Caco-2 (cell line): ENCODE measurements at regions not wholly inside any gene's neighbourhood (a gene's known extent, or its start where the extent isn't known, plus 50 kb on each side); places are given as distances from the start of the nearest gene placed in this dataset.
"Not testable (repeated sequence)": the region's sequence is repeated elsewhere in the genome, so short reads cannot be mapped to it uniquely, and the experiment has no call there.

Experiments
- BruUV-seq: library from RNA; stranded (reverse); fragments of 400-500 nt; replicated peaks from 2 replicates; lab custom pipeline; 2021; lab: Mats Ljungman, UMichigan
- CTCF ChIA-PET: fragments of 300-600 bp; sonication (Branson Sonifier 250); formaldehyde crosslinking; loops from one replicate; lab custom pipeline; 2022; ENCODE audit warnings: antibody characterized with exemption; lab: Charles Lee
- POLR2A ChIA-PET: fragments of 300-600 bp; sonication (Branson Sonifier 250); formaldehyde crosslinking; loops from one replicate; lab custom pipeline; 2022; ENCODE audit warnings: antibody characterized with exemption; lab: Charles Lee
- DNase-seq, 2 experiments: peaks; one replicate each; pipeline versions ENCODE4 v3.0.0 to v3.0.0-alpha.2; 2020 to 2022
- H3K27me3 ChIP-seq: replicated peaks from 2 replicates; pipeline ENCODE4 v1.6.0; 2011; ENCODE audit warnings: low read length; ENCODE audit not compliant: control insufficient read depth, insufficient read depth
- H3K36me3 ChIP-seq: 2 replicates; pipeline ENCODE4 v1.5.1; 2011; ENCODE audit warnings: low read length; ENCODE audit not compliant: control insufficient read depth, insufficient read depth
- H3K4me1 ChIP-seq: fragments of 250-450 bp; sonication (Bioruptor Pico); 2 replicates; pipeline ENCODE4 v1.5.1; 2020; ENCODE audit warnings: mild to moderate bottlenecking
- H3K4me3 ChIP-seq: 2 replicates; pipeline ENCODE4 v1.5.1; 2011; ENCODE audit warnings: low read depth, mild to moderate bottlenecking, control low read depth, low read length
- H3K9me3 ChIP-seq: fragments of 250-450 bp; sonication (Bioruptor Pico); 2 replicates; pipeline ENCODE4 v1.5.1; 2020; ENCODE audit warnings: mild to moderate bottlenecking, moderate library complexity
- H3K27ac Mint-ChIP-seq: one replicate; pipeline ENCODE4 v1.8.0; 2022; ENCODE audit warnings: mixed read lengths; ENCODE audit not compliant: unreplicated experiment
- H3K27me3 Mint-ChIP-seq: one replicate; pipeline ENCODE4 v1.8.0; 2022; ENCODE audit warnings: mixed read lengths; ENCODE audit not compliant: insufficient read depth, unreplicated experiment
- H3K36me3 Mint-ChIP-seq: one replicate; pipeline ENCODE4 v1.8.0; 2022; ENCODE audit warnings: mild to moderate bottlenecking, mixed read lengths; ENCODE audit not compliant: insufficient read depth, unreplicated experiment
- H3K4me1 Mint-ChIP-seq: one replicate; pipeline ENCODE4 v1.8.0; 2022; ENCODE audit warnings: low read depth, mixed read lengths; ENCODE audit not compliant: unreplicated experiment
- H3K4me3 Mint-ChIP-seq: one replicate; pipeline ENCODE4 v1.8.0; 2022; ENCODE audit warnings: mild to moderate bottlenecking, moderate library complexity, mixed read lengths; ENCODE audit not compliant: unreplicated experiment
- H3K9me3 Mint-ChIP-seq: one replicate; pipeline ENCODE4 v1.8.0; 2022; ENCODE audit warnings: mixed read lengths; ENCODE audit not compliant: unreplicated experiment
- intact Hi-C: fragments of 100-400 bp; cut with micrococcal nuclease; formaldehyde crosslinking; loops from one replicate; pipeline ENCODE4 v1.10.0; 2022; ENCODE audit not compliant: unreplicated experiment
- TF ChIP-seq, protein P1 (sequence below), 2 experiments: fragments of 200-600 bp in 1 of 2; IDR thresholded peaks; 1 replicate in 1 of 2; 2 replicates in 1 of 2; pipeline versions ENCODE4 v1.5.1 to v1.8.0; 2011 to 2022; ENCODE audit warnings: antibody characterized with exemption in 1 of 2, control low read depth in 1 of 2, inconsistent platforms in 1 of 2, low read depth in 1 of 2, low read length in 1 of 2, mild to moderate bottlenecking in 1 of 2, moderate library complexity in 1 of 2; ENCODE audit not compliant: insufficient read depth in 1 of 2, severe bottlenecking in 1 of 2, unreplicated experiment in 1 of 2

DNA sequence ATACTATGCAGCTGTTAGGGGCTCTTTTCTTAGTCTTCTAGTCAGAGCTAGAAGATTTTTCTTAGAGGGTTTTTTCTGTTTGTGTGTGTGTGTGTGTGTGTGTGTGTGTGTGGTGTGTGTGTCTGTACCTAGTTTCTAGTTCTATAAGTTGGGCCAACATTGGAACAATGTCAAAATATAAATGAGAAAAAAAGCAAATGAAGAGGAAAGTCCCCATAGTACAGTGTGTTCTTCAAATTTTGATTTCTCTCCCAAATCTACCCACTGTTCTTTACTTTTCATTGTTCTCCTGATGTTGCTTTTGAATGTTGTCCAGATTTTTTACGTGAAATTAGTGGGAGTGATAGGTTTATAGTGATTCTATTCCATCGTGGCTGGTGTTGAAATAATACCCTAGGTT, 2153.4 kb upstream of the RAG2 start:
- BruUV-seq, result no TSS peak
- no peaks in the 10 kb centered on the region for H3K4me1 Mint-ChIP-seq
- DNase-seq, result no peak
- no peaks in the 10 kb centered on the region for H3K9me3 ChIP-seq
- TF ChIP-seq, protein P1, sequence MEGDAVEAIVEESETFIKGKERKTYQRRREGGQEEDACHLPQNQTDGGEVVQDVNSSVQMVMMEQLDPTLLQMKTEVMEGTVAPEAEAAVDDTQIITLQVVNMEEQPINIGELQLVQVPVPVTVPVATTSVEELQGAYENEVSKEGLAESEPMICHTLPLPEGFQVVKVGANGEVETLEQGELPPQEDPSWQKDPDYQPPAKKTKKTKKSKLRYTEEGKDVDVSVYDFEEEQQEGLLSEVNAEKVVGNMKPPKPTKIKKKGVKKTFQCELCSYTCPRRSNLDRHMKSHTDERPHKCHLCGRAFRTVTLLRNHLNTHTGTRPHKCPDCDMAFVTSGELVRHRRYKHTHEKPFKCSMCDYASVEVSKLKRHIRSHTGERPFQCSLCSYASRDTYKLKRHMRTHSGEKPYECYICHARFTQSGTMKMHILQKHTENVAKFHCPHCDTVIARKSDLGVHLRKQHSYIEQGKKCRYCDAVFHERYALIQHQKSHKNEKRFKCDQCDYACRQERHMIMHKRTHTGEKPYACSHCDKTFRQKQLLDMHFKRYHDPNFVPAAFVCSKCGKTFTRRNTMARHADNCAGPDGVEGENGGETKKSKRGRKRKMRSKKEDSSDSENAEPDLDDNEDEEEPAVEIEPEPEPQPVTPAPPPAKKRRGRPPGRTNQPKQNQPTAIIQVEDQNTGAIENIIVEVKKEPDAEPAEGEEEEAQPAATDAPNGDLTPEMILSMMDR (IDR thresholded peaks at IDR 0.05; ENCODE audit: insufficient read depth in 1 of 2, low read depth in 1 of 2, low read length in 1 of 2, severe bottlenecking in 1 of 2, unreplicated experiment in 1 of 2), result no peak
- ChIA-PET POLR2A (no interaction called here), CTCF (no interaction called here)
- no peaks in the 10 kb centered on the region for H3K9me3 Mint-ChIP-seq
- H3K27me3 Mint-ChIP-seq, result no peaks in the 10 kb centered on the region
- H3K4me3 ChIP-seq, result no peak overlapping the region
- H3K36me3 Mint-ChIP-seq, result no peaks in the 10 kb centered on the region
- H3K4me3 Mint-ChIP-seq, result no peak overlapping the region
- H3K27me3 ChIP-seq, result no peaks in the 10 kb centered on the region
- H3K27ac Mint-ChIP-seq, result no peak overlapping the region
- H3K4me1 ChIP-seq, result no peaks in the 10 kb centered on the region
- H3K36me3 ChIP-seq, result no peaks in the 10 kb centered on the region
- intact Hi-C loops, result no loop called here

DNA sequence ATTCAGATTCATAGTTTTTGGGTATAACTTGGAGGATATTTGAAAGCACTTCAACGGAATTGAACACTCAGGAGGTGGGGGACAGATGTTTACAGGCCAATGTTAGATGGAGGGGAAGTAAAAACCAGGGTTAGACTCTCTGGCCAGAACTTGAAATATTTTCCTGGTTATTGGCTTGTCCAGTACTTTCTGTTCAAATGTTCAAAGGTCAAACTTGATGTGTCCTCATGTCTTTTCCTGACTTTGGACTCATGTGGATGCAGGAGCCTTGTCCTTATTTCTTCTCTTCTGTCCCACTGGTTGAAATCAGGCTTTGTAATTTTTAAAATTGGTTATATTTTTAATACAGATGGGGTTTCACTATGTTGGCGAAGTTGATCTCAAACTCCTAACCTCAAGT, 2148.5 kb upstream of the RAG2 start:
- H3K27me3 Mint-ChIP-seq, result not testable (repeated sequence)

DNA sequence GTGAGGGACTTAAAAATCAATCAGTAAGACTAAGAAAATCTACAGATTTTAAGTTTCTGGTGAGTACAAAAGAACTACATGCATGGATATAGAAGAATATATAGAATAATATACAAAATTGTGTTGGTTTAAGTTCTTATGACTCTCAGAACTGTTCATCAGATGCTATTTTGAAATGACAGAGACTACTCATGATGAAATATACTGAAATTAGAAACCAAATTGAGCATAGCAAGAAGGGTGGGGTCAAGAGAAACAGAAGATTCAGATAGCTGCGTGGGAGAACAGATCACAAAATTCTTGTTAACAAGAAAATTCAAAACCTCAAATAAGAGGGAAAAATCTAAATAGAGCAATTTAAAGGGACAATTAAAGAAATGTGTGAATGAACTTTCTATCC, 2125.3 kb upstream of the RAG2 start:
- intact Hi-C loops, result no loop called here
- Histone ChIP-seq H3K4me1 (peaks cover 4% of the 10 kb centered on the region), H3K9me3 (no peaks in the 10 kb centered on the region), H3K27me3 (no peaks in the 10 kb centered on the region), H3K4me3 (no peak overlapping the region), H3K36me3 (no peaks in the 10 kb centered on the region)
- POLR2A ChIA-PET, result no interaction called here
- TF ChIP-seq, protein P1 (IDR thresholded peaks at IDR 0.05; ENCODE audit: insufficient read depth in 1 of 2, low read depth in 1 of 2, low read length in 1 of 2, severe bottlenecking in 1 of 2, unreplicated experiment in 1 of 2), result no peak
- BruUV-seq, result no TSS peak
- CTCF ChIA-PET, result no interaction called here
- no peak overlapping the region for H3K4me3 Mint-ChIP-seq
- H3K27ac Mint-ChIP-seq, result no peak overlapping the region
- no peaks in the 10 kb centered on the region for H3K27me3 Mint-ChIP-seq
- H3K9me3 Mint-ChIP-seq, result no peaks in the 10 kb centered on the region
- H3K4me1 Mint-ChIP-seq, result no peaks in the 10 kb centered on the region
- DNase-seq, result no peak
- H3K36me3 Mint-ChIP-seq, result no peaks in the 10 kb centered on the region

More for the DNA sequence above, 2148.5 kb upstream of the RAG2 start:
- H3K9me3 ChIP-seq, BruUV-seq, H3K36me3 ChIP-seq, H3K4me1 ChIP-seq, H3K4me3 Mint-ChIP-seq, H3K4me3 ChIP-seq, DNase-seq, H3K27ac Mint-ChIP-seq, H3K9me3 Mint-ChIP-seq, H3K36me3 Mint-ChIP-seq, POLR2A ChIA-PET, intact Hi-C loops, H3K4me1 Mint-ChIP-seq, CTCF ChIA-PET, H3K27me3 ChIP-seq: not testable (repeated sequence)
